K562 (cell line): ENCODE measurements at regions not wholly inside any gene's neighbourhood (a gene's known extent, or its start where the extent isn't known, plus 50 kb on each side); places are given as distances from the start of the nearest gene placed in this dataset.

Experiments
- BRF2 ChIP-seq: IDR thresholded peaks from 3 replicates; pipeline ENCODE4 v1.6.1; 2011; ENCODE audit warnings: borderline replicate concordance, mild to moderate bottlenecking; ENCODE audit not compliant: insufficient read length, insufficient read depth
- DMBX1 ChIP-seq: fragments of 250-450 bp; sonication (Bioruptor Pico); IDR thresholded peaks from 2 replicates; pipeline ENCODE4 v1.8.0; 2022; ENCODE audit warnings: inconsistent platforms, mild to moderate bottlenecking, moderate library complexity, borderline replicate concordance
- ELK1 ChIP-seq: sonication (generic); formaldehyde crosslinking; IDR thresholded peaks from 2 replicates; pipeline ENCODE4 v1.8.1; 2022; ENCODE audit warnings: missing genetic modification reagents
- NFYB ChIP-seq: IDR thresholded peaks from 2 replicates; pipeline ENCODE4 v1.6.1; 2011; ENCODE audit warnings: mild to moderate bottlenecking, moderate library complexity; ENCODE audit not compliant: insufficient read length; ENCODE audit errors: extremely low read depth
- POLR2H ChIP-seq: IDR thresholded peaks from 2 replicates; pipeline ENCODE4 v1.6.1; 2016; ENCODE audit warnings: missing genetic modification characterization, low read depth, mild to moderate bottlenecking, control low read depth, missing compliant biosample characterization, moderate library complexity
- ZNF407 ChIP-seq: fragments of 450-650 bp; IDR thresholded peaks from 2 replicates; pipeline ENCODE4 v1.6.1; 2016; ENCODE audit warnings: low read depth
- ZNF644 ChIP-seq: fragments of 200-800 bp; sonication (Bioruptor generic); IDR thresholded peaks from 2 replicates; pipeline ENCODE4 v1.6.1; 2016; ENCODE audit warnings: low read depth, missing genetic modification characterization, missing compliant biosample characterization

- TF ChIP-seq ZNF407 (no peak), BRF2 (no peak), NFYB (no peak), ELK1 (CRISPR knock-in tag) (no peak), DMBX1 (CRISPR knock-in tag) (no peak), POLR2H (tag) (no peak), ZNF644 (tag) (no peak)
Measured at GRCh38 chr4:136713140-136713539, 819.2 kb downstream of the PCDH18 start (continued).
